GM12878 (cell line): ENCODE measurements at regions not wholly inside any gene's neighbourhood (a gene's known extent, or its start where the extent isn't known, plus 50 kb on each side); places are given as distances from the start of the nearest gene placed in this dataset.

Experiments used
- ATAC-seq: fragments of 200-7000 bp; cut with Tn5 transposase; 3 replicates; pipeline ENCODE4 v1.9.1; 2020; ENCODE audit warnings: mild to moderate bottlenecking, moderate library complexity
- BruUV-seq: library from RNA; stranded (reverse); fragments of 400-500 nt; replicated peaks from 2 replicates; lab custom pipeline; 2021; lab: Mats Ljungman, UMichigan
- CTCF ChIA-PET: fragments of 300-600 bp; sonication (Branson Sonifier 250); formaldehyde crosslinking; extraction: SDS; loops from one replicate; lab custom pipeline; 2021; ENCODE audit warnings: inconsistent platforms; lab: Yijun Ruan, JAX
- POLR2A ChIA-PET: fragments of 350-600 bp; formaldehyde crosslinking; extraction: SDS; loops from one replicate; lab custom pipeline; 2021; ENCODE audit warnings: inconsistent platforms; lab: Charles Lee
- RAD21 ChIA-PET: fragments of 300-600 bp; sonication (Branson Sonifier 250); formaldehyde crosslinking; loops from one replicate; lab custom pipeline; 2023; ENCODE audit warnings: antibody characterized with exemption; ENCODE audit not compliant: unreplicated experiment; lab: Charles Lee
- SMC1A ChIA-PET: fragments of 300-600 bp; sonication (Branson Sonifier 250); formaldehyde crosslinking; loops from one replicate; lab custom pipeline; 2023; ENCODE audit not compliant: unreplicated experiment, uncharacterized antibody; lab: Charles Lee
- DNase-seq: peaks from one replicate; pipeline ENCODE4 v3.0.0-alpha.2; 2011; ENCODE audit warnings: low read depth, low spot score
- FAIRE-seq: peaks from 3 replicates; lab custom pipeline; 2011; peaks lifted over from hg19 to GRCh38; lab: Jason Lieb, UNC
- H2AFZ ChIP-seq: 2 replicates; pipeline ENCODE4 v1.6.0; 2011; ENCODE audit warnings: low read depth, low read length, control low read depth; ENCODE audit not compliant: control insufficient read depth
- H3K27ac ChIP-seq: 2 replicates; pipeline ENCODE4 v1.5.1; 2011; ENCODE audit warnings: control low read depth; ENCODE audit not compliant: control insufficient read depth, insufficient read depth
- H3K27me3 ChIP-seq, 2 experiments: replicated peaks in 1 of 2; 2 replicates each; pipeline versions ENCODE4 v1.6.0 to v1.6.1; 2011; ENCODE audit warnings: low read length in 1 of 2; ENCODE audit not compliant: control insufficient read depth in 2 of 2, insufficient read depth in 2 of 2
- H3K36me3 ChIP-seq, 2 experiments: 2 replicates each; pipeline ENCODE4 v1.5.1; 2011; ENCODE audit warnings: low read length in 1 of 2; ENCODE audit not compliant: control insufficient read depth in 2 of 2, insufficient read depth in 2 of 2
- H3K4me1 ChIP-seq: 2 replicates; pipeline ENCODE4 v1.6.1; 2011; ENCODE audit warnings: mild to moderate bottlenecking, low read length, moderate library complexity, mixed read lengths; ENCODE audit not compliant: control insufficient read depth, insufficient read depth
- H3K4me2 ChIP-seq: 2 replicates; pipeline ENCODE4 v1.6.0; 2011; ENCODE audit warnings: control low read depth; ENCODE audit not compliant: control insufficient read depth, insufficient read depth
- H3K4me3 ChIP-seq: fragments of 200-600 bp; sonication (generic); 2 replicates; pipeline ENCODE4 v1.5.1; 2016
- H3K79me2 ChIP-seq: 2 replicates; pipeline ENCODE4 v1.6.0; 2011; ENCODE audit warnings: low read length; ENCODE audit not compliant: control insufficient read depth, insufficient read depth
- H3K9ac ChIP-seq: 2 replicates; pipeline ENCODE4 v1.8.0; 2011; ENCODE audit warnings: low read length, control low read depth, mixed read lengths; ENCODE audit not compliant: control insufficient read depth, insufficient read depth
- H3K9me3 ChIP-seq: replicated peaks from 3 replicates; pipeline ENCODE4 v1.5.1; 2011; ENCODE audit warnings: mild to moderate bottlenecking, low read length; ENCODE audit not compliant: control insufficient read depth, insufficient read depth
- H4K20me1 ChIP-seq: 2 replicates; pipeline ENCODE4 v1.6.0; 2011; ENCODE audit not compliant: control insufficient read depth, insufficient read depth
- CBFB ChIP-seq: IDR thresholded peaks from 2 replicates; pipeline ENCODE4 v1.6.1; 2016; ENCODE audit warnings: antibody characterized with exemption, low read depth
- CHD2 ChIP-seq: IDR thresholded peaks from 2 replicates; pipeline ENCODE4 v1.6.1; 2011; ENCODE audit warnings: low read depth, low read length, improper control_type of control experiment, borderline replicate concordance
- HDAC6 ChIP-seq: fragments of 200-600 bp; sonication (generic); IDR thresholded peaks from one replicate; pipeline ENCODE4 v1.8.0; 2017; ENCODE audit warnings: antibody characterized with exemption; ENCODE audit not compliant: unreplicated experiment
- IKZF1 ChIP-seq: fragments of 450-650 bp; conservative IDR thresholded peaks from 2 replicates; pipeline ENCODE4 v1.6.1; 2017; ENCODE audit warnings: antibody characterized with exemption, mild to moderate bottlenecking
- KAT2A ChIP-seq: conservative IDR thresholded peaks from 2 replicates; pipeline ENCODE4 v1.6.1; 2011; ENCODE audit warnings: low read depth, low read length; ENCODE audit not compliant: control insufficient read depth
- MTA3 ChIP-seq: IDR thresholded peaks from 2 replicates; pipeline ENCODE4 v1.6.1; 2012; ENCODE audit warnings: low read length, inconsistent platforms, borderline replicate concordance
- POLR2A ChIP-seq: IDR thresholded peaks from 2 replicates; pipeline ENCODE4 v1.6.1; 2011; ENCODE audit warnings: low read depth, mild to moderate bottlenecking, low read length
- RELB ChIP-seq: fragments of 450-650 bp; IDR thresholded peaks from 2 replicates; pipeline ENCODE4 v1.6.1; 2017; ENCODE audit warnings: low read depth, mild to moderate bottlenecking, moderate library complexity
- SREBF1 ChIP-seq: IDR thresholded peaks from 2 replicates; pipeline ENCODE4 v1.6.1; 2012; ENCODE audit warnings: mild to moderate bottlenecking, low read length
- TAF1 ChIP-seq: IDR thresholded peaks from 2 replicates; pipeline ENCODE4 v1.6.1; 2011; ENCODE audit warnings: mild to moderate bottlenecking, low read depth, low read length, borderline replicate concordance
- WRNIP1 ChIP-seq: IDR thresholded peaks from 2 replicates; pipeline ENCODE4 v1.6.1; 2011; ENCODE audit warnings: low read depth, low read length, improper control_type of control experiment, borderline replicate concordance
- ZBED1 ChIP-seq: IDR thresholded peaks from 2 replicates; pipeline ENCODE4 v1.6.1; 2016; ENCODE audit warnings: borderline replicate concordance
- ZSCAN29 ChIP-seq: fragments of 450-650 bp; IDR thresholded peaks from 2 replicates; pipeline ENCODE4 v1.6.1; 2017; ENCODE audit warnings: mild to moderate bottlenecking, moderate library complexity
- ZZZ3 ChIP-seq: IDR thresholded peaks from 2 replicates; pipeline ENCODE4 v1.6.1; 2011; ENCODE audit warnings: low read depth; ENCODE audit not compliant: control insufficient read depth, insufficient read length
- WGBS: methylation state at CpG from one replicate; pipeline ENCODE4 v1.1.6; 2016; ENCODE audit warnings: low lambda C conversion rate; ENCODE audit not compliant: insufficient replicate concordance, insufficient coverage; ENCODE audit errors: missing lambda C conversion rate; 5-methylcytosine and 5-hydroxymethylcytosine counted together
- in situ Hi-C: fragments of 300-500 bp; cut with MboI; formaldehyde crosslinking; loops from 9 replicates; pipeline ENCODE4 v1.14.3; 2018; ENCODE audit warnings: mixed read lengths
- intact Hi-C: fragments of 100-400 bp; cut with micrococcal nuclease; formaldehyde crosslinking; loops from one replicate; pipeline ENCODE4 v1.14.2; 2022; ENCODE audit not compliant: unreplicated experiment
- TF ChIP-seq, protein P1 (sequence below): IDR thresholded peaks from 2 replicates; pipeline ENCODE4 v1.6.1; 2012; ENCODE audit warnings: low read depth, low read length, improper control_type of control experiment
- TF ChIP-seq, protein P2 (sequence below): IDR thresholded peaks from 2 replicates; pipeline ENCODE4 v1.6.1; 2012; ENCODE audit warnings: mild to moderate bottlenecking, low read depth, low read length

GRCh38 chr9:134500931-134501760, 140.5 kb upstream of the COL5A1 start (continued):
- TF ChIP-seq, protein P1, sequence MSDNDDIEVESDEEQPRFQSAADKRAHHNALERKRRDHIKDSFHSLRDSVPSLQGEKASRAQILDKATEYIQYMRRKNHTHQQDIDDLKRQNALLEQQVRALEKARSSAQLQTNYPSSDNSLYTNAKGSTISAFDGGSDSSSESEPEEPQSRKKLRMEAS, result no peak
- TF ChIP-seq WRNIP1 (no peak), ZBED1 (no peak), ZSCAN29 (no peak), HDAC6 (no peak), CHD2 (no peak)

GRCh38 chr9:134501761-134502265, 139.8 kb upstream of the COL5A1 start:
- ChIA-PET POLR2A (no interaction called here), CTCF (no interaction called here), SMC1A (no interaction called here), RAD21 (no interaction called here)
- 37% methylated on average over 14 of the region's 20 CpGs for WGBS
- TF ChIP-seq TAF1 (no peak), SREBF1 (no peak), IKZF1 (no peak), POLR2A (no peak), RELB (no peak), MTA3 (no peak), ZZZ3 (no peak), CBFB (no peak), KAT2A (no peak)
- TF ChIP-seq, protein P2, sequence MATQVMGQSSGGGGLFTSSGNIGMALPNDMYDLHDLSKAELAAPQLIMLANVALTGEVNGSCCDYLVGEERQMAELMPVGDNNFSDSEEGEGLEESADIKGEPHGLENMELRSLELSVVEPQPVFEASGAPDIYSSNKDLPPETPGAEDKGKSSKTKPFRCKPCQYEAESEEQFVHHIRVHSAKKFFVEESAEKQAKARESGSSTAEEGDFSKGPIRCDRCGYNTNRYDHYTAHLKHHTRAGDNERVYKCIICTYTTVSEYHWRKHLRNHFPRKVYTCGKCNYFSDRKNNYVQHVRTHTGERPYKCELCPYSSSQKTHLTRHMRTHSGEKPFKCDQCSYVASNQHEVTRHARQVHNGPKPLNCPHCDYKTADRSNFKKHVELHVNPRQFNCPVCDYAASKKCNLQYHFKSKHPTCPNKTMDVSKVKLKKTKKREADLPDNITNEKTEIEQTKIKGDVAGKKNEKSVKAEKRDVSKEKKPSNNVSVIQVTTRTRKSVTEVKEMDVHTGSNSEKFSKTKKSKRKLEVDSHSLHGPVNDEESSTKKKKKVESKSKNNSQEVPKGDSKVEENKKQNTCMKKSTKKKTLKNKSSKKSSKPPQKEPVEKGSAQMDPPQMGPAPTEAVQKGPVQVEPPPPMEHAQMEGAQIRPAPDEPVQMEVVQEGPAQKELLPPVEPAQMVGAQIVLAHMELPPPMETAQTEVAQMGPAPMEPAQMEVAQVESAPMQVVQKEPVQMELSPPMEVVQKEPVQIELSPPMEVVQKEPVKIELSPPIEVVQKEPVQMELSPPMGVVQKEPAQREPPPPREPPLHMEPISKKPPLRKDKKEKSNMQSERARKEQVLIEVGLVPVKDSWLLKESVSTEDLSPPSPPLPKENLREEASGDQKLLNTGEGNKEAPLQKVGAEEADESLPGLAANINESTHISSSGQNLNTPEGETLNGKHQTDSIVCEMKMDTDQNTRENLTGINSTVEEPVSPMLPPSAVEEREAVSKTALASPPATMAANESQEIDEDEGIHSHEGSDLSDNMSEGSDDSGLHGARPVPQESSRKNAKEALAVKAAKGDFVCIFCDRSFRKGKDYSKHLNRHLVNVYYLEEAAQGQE, result no peak
- Histone ChIP-seq H3K4me2 (no peak overlapping the region), H3K79me2 (no peaks in the 10 kb centered on the region), H4K20me1 (no peaks in the 10 kb centered on the region), H3K27me3 (no peaks in the 10 kb centered on the region; a peak in 3 of 4 replicates), H3K9me3 (no peaks in the 10 kb centered on the region), H3K4me3 (no peak overlapping the region), H3K27ac (no peak overlapping the region), H2AFZ (no peak overlapping the region), H3K4me1 (no peaks in the 10 kb centered on the region), H3K36me3 (no peaks in the 10 kb centered on the region), H3K9ac (no peak overlapping the region)
- DNase-seq, result no peak
- intact Hi-C loops, result no loop called here
- in situ Hi-C loops, result no loop called here
- BruUV-seq, result no TSS peak
- FAIRE-seq, result no peak
- ATAC-seq, result no peak
